GM10266 (cell line): ENCODE measurements at regions not wholly inside any gene's neighbourhood (a gene's known extent, or its start where the extent isn't known, plus 50 kb on each side); places are given as distances from the start of the nearest gene placed in this dataset.

Source experiments
- DNase-seq: peaks from one replicate; pipeline ENCODE4 v3.0.0; 2012; ENCODE audit errors: extremely low spot score
- CTCF ChIP-seq: IDR thresholded peaks from 2 replicates; pipeline ENCODE4 v1.5.1; 2012; ENCODE audit warnings: mild to moderate bottlenecking, low read depth; ENCODE audit not compliant: control insufficient read depth, insufficient read depth; ENCODE audit errors: missing control alignments

GRCh38 chrX:122790376-122791095 is 393.5 kb upstream of the GRIA3 start:
- no peak for TF ChIP-seq CTCF
- no peak for DNase-seq

- no peak for TF ChIP-seq CTCF
- no peak for DNase-seq
Observed at GRCh38 chrX:122813876-122814275, 370.2 kb upstream of the GRIA3 start.

GRCh38 chrX:122816288-122816687 is 367.8 kb upstream of the GRIA3 start:
- DNase-seq, result no peak

GRCh38 chrX:122817321-122817955 is 366.6 kb upstream of the GRIA3 start:
- no peak for DNase-seq
- TF ChIP-seq CTCF, result no peak

More at GRCh38 chrX:122816288-122816687, 367.8 kb upstream of the GRIA3 start:
- TF ChIP-seq CTCF, result no peak

GRCh38 chrX:122818068-122818467 is 366.0 kb upstream of the GRIA3 start:
- DNase-seq, result no peak
- no peak for TF ChIP-seq CTCF

- no peak for DNase-seq
- no peak for TF ChIP-seq CTCF
Observed at GRCh38 chrX:122833230-122833629, 350.8 kb upstream of the GRIA3 start.

- no peak for DNase-seq
- no peak for TF ChIP-seq CTCF
Observed at GRCh38 chrX:122835886-122836285, 348.2 kb upstream of the GRIA3 start.
